SH-SY5Y (cell line): ENCODE measurements at regions not wholly inside any gene's neighbourhood (a gene's known extent, or its start where the extent isn't known, plus 50 kb on each side); places are given as distances from the start of the nearest gene placed in this dataset.

ENCODE experiments used
- GATA2 ChIP-seq: IDR thresholded peaks from 2 replicates; pipeline ENCODE4 v1.6.1; 2011; ENCODE audit warnings: mild to moderate bottlenecking, low read depth, low read length
- GATA3 ChIP-seq: IDR thresholded peaks from 2 replicates; pipeline ENCODE4 v1.6.1; 2011; ENCODE audit warnings: low read depth, mild to moderate bottlenecking, low read length, moderate library complexity

DNA sequence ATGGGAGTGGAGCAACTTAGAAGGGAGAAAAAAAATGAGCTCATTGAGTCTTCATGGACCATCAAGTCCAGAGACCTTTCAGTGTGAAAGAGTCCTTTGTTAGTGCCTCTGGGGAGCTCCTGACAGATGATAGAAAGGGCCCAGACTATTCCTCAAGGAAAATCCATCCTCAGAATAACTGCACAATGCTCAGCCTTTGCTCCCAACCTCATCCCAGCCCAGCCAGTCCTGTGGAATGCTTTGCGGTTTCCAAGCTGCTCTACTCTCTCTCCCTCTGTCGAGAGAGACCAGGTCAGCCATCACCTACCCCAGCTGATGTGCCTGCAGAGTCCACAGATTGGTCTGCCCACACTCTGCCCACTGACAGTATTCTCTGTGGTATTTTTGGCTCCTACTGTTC is 406.2 kb downstream of the MFSD1 start:
- TF ChIP-seq GATA2: no peak
- no peak for TF ChIP-seq GATA3
